ENCODE measurements at regions not wholly inside any gene's neighbourhood (a gene's known extent, or its start where the extent isn't known, plus 50 kb on each side); places are given as distances from the start of the nearest gene placed in this dataset.
"Not testable (repeated sequence)": the region's sequence is repeated elsewhere in the genome, so short reads cannot be mapped to it uniquely, and the experiment has no call there.

GRCh38 chr6:133795051-133795450, 93.9 kb upstream of the TCF21 start:
- not testable (repeated sequence) for DNase-seq (ENCODE audit: low spot score)

GRCh38 chr6:133796235-133796634, 92.7 kb upstream of the TCF21 start:
- no peak for DNase-seq (ENCODE audit: low spot score)

- DNase-seq (ENCODE audit: low spot score) = no peak
Measured at GRCh38 chr6:133799043-133799442, 89.9 kb upstream of the TCF21 start.

DNA sequence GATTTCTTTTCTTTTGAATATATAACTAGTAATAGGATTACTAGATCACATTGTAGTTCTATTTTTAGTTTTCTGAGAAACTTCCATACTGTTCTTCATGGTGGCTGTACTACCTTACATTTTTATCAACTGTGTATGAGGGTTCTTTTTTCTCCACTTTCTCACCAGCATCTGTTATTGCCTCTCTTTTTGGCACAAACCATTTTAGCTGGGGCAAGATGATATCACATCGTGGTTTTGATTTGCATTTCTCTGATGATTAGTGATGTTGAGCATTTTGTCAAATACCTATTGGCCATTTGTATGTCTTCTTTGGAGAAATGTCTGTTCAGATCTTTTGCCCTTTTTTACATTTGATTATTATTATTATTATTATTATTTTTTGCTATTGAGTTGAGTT, 86.1 kb upstream of the TCF21 start:
- no peak for DNase-seq (ENCODE audit: low spot score)

- DNase-seq (ENCODE audit: low spot score) = no peak
Measured at GRCh38 chr6:133804265-133804664, 84.6 kb upstream of the TCF21 start.

GRCh38 chr6:133805876-133806275, 83.0 kb upstream of the TCF21 start:
- no peak for DNase-seq (ENCODE audit: low spot score)

DNA sequence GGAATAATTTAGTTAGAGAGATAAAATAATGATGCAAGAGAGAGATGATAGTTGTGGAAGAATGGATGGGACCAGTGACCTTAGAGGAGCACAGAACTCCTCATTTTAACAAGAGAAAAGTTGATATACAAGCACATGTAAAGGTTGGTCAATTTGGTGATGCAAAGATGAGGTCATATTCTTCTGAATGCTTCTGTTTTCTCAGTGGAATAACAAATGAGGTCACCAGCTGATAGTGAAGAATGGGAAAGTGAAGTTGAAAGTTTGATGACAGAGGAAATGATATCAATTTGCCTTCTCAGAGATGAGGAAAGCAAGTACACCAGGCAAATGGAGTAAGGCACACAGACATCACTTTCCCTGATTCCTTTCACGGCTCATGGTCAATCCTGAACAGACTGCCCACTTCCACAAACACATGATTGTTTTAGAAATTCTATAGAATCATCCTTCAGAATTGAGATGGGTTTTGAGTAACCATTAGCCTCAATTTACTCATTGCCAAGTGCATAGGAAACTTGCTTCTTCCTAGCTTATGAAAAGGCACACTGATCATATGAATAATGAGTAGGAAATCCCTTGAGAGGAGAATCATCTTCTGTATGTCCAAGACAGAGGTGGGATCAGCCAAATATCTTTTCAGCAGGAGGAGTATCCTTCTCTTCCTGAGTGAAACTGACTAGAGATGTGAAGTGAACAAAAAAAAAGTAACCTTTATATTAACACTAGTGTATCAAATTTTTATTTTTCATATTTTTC, 82.4 kb upstream of the TCF21 start:
- DNase-seq (ENCODE audit: low spot score) = peak; percentile 13

DNA sequence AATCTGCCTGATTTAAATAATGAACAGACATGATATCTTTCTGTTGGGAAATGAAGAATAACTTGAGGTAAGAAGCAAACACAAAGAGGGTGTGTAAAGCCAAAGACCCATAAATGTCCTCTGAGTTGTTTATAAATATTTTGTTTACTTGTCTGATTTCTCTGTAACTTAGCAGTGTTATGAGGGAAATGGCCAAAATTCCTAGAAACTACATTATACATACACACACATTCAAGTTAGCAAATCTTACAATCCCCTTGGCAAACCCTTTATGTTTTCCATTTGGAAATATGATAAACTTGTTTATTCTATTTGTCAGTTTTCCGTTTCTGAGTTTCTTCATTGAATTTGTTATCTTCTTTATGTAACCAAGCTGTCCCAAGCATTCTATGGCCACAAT, 81.4 kb upstream of the TCF21 start:
- DNase-seq (ENCODE audit: low spot score) = no peak

DNA sequence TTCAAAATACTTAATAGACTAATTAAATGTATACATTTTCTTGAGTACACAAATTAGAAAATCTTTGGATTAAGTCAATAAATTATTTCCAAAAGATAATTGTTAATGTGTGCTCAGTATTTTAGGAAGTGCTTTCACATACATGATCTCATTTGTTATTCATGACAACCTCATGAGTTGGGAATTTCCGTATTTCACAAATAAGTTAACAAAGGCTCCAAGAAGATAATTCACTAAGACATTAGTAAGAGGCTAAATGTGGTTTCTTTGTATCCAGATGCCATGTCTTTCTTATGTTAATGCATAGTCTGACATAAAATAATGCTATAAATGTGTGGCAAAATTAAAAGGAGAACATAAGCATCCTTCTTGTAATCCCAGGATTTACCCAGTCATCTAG, 79.5 kb upstream of the TCF21 start:
- peak; percentile 57 for DNase-seq (ENCODE audit: low spot score)

- no peak for DNase-seq (ENCODE audit: low spot score)
Measured at GRCh38 chr6:133811557-133811956, 77.4 kb upstream of the TCF21 start.

DNA sequence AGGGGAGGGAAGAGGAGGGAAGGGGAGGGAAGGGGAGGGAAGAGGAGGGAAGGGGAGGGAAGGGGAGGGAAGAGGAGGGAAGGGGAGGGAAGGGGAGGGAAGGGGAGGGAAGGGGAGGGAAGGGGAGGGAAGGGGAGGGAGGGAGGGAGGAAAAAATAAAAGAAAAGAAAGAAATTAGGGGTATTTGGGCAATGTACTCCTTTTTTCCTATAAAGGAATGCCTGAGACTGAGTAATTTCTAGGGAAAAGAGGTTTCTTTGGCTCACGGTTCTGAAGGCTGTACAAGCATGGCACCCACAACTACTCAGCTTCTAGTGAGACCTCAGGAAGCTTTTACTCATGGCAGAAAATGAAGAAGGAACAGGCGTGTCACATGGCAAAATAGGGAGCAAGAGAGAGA, 76.5 kb upstream of the TCF21 start:
- DNase-seq (ENCODE audit: low spot score) = not testable (repeated sequence)

DNA sequence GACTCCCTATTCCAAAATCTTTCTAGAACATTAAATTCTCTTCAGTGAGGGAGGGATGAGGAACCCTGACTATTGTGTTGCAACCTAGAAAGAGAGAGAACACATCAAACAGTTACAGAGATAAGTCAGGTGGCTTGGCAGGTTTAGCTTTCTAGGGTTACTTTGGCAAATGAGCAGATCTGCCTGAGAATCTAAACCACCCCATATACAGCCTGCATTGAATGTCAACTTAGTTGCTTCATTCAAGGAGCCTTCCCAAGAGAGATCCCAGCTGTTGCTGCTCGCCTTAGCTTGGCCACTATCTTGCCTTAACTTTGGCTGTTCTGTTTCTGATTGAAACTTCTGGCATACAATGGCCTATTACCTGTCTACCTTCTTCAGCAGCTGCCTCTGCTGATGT, 74.7 kb upstream of the TCF21 start:
- DNase-seq (ENCODE audit: low spot score) = no peak

- peak; percentile 60 for DNase-seq (ENCODE audit: low spot score)
Measured at GRCh38 chr6:133814797-133815196, 74.1 kb upstream of the TCF21 start.

GRCh38 chr6:133815313-133815712, 73.6 kb upstream of the TCF21 start:
- no peak for DNase-seq (ENCODE audit: low spot score)

DNA sequence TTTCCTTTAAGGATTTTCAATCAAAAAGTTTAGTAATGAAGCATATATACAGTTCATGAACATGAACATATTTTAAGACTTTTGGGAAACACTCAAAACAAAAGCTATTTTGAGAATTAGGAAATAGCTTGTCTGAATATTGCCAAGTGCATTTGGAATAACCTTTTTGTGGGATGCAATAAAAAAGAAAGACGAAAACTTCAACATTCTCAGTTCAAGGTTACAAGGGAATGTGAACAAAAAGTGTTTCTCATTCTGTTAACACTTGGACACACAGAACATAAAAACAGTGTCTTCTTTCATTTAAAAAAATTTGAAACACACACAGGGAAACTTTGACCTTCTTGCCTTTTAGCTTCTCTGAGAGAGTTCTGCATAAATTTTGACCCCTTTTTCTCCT, 72.7 kb upstream of the TCF21 start:
- no peak for DNase-seq (ENCODE audit: low spot score)

DNA sequence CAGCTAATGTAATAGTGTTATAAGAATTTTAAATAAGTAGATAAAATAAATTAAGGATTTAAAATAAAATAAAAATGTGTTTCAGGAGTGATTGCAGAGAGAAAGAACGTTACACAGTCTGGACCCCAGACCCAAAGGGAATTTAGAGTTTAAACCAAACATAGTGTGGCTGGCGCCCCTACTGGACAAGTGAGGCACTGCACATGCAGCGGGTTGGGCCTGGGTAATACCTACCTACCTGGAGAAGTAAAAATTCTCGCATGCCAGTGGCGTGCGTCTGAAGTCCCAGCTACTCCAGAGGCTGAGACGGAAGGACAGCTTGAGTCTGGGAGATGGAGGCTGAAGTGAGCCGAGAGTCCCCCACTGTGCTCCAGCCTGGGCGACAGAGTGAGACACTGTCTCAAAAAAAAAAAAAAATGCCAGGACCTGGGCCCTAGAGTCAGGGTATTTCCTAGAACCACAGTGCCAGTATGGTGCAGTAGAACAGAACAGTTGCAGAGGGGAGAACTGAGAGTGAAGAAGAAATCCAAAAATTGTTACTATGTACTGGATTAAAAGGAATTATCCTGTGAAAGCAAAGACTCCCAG, 71.4 kb upstream of the TCF21 start:
- DNase-seq (ENCODE audit: low spot score) = no peak

DNA sequence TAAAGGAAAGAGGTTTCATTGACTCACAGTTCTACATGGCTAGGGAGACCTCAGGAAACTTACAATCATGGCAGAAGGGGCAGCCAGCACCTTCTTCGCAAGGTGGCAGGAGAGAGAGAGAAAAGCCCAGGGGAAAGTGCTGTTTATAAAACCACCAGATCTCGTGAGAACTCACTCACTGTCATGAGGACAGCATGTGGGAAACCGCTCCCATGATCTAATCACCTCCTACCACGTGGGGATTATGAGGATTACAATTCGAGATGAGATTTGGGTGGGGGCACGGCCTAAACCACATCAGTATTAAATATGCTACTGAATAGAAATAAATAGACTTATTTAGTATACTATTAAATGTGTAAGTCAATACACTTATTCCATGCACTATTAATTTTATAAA, 70.6 kb upstream of the TCF21 start:
- no peak for DNase-seq (ENCODE audit: low spot score)

GRCh38 chr6:133820208-133820607, 68.7 kb upstream of the TCF21 start:
- no peak for DNase-seq (ENCODE audit: low spot score)

- no peak for DNase-seq (ENCODE audit: low spot score)
Measured at GRCh38 chr6:133827766-133828165, 61.1 kb upstream of the TCF21 start.

GRCh38 chr6:133833949-133834359, 55.0 kb upstream of the TCF21 start:
- DNase-seq (ENCODE audit: low spot score) = no peak

- no peak for DNase-seq (ENCODE audit: low spot score)
Measured at GRCh38 chr6:133834472-133835170, 54.3 kb upstream of the TCF21 start.

GRCh38 chr6:133835901-133836300, 53.0 kb upstream of the TCF21 start:
- no peak for DNase-seq (ENCODE audit: low spot score)

DNA sequence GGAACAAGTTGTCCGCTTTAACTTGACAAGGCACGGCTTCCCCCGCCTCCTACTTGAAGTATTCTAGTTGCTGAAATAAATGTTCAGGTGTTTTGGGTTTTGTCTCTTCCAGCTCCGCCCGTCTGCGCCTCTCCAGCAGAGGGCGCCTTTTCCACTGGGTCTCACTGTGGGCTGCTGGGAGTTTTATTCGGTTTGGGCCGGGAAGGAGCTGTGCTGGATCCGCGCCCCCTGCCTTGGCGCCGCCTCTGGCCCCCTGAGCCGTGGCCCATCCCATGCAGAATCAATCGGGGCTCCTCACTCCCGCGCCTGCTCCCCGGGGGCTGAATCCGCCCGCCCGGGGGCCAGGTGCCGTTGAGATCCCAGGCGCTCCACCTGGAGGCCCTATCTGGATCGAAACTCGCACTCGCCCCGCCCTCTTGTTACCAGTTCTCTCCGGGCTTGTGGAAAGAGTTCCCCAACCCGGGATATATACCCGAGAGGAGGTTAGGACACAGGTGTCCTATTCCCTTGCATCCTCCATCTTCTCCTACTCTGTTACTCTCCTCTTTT, 51.0 kb upstream of the TCF21 start:
- peak; percentile 64 for DNase-seq (ENCODE audit: low spot score)

Data from kidney tubule cell (primary cell).